Astrocyte of the cerebellum (primary cell): ENCODE measurements at regions not wholly inside any gene's neighbourhood (a gene's known extent, or its start where the extent isn't known, plus 50 kb on each side); places are given as distances from the start of the nearest gene placed in this dataset.

Experiments used
- DNase-seq: peaks from one replicate; pipeline ENCODE4 v3.0.0-alpha.2; 2011; ENCODE audit warnings: low read depth
- H3K4me3 ChIP-seq: 2 replicates; pipeline ENCODE4 v1.5.1; 2011; ENCODE audit warnings: mild to moderate bottlenecking, low read depth, low read length, moderate library complexity
- CTCF ChIP-seq: IDR thresholded peaks from 2 replicates; pipeline ENCODE4 v1.5.1; 2012; ENCODE audit warnings: low read length, low read depth, moderate library complexity, mild to moderate bottlenecking; ENCODE audit errors: missing control alignments
- in situ Hi-C: cut with HindIII; loops from 2 replicates; pipeline ENCODE4 v1.10.0; 2017; ENCODE audit warnings: low sequenced_read_pairs

GRCh38 chr2:7683708-7684107 is 766.5 kb downstream of the RNF144A start:
- H3K4me3 ChIP-seq = no peak overlapping the region
- DNase-seq = no peak
- in situ Hi-C loops = no loop called here
- no peak for TF ChIP-seq CTCF

GRCh38 chr2:7685342-7686015 is 768.3 kb downstream of the RNF144A start:
- TF ChIP-seq CTCF = no peak
- in situ Hi-C loops = no loop called here
- H3K4me3 ChIP-seq = no peak overlapping the region
- DNase-seq = no peak

- TF ChIP-seq CTCF = no peak
- no peak for DNase-seq
- in situ Hi-C loops = no loop called here
- H3K4me3 ChIP-seq = no peak overlapping the region
Measured at GRCh38 chr2:7686016-7686385, 768.8 kb downstream of the RNF144A start.

- in situ Hi-C loops = no loop called here
- H3K4me3 ChIP-seq = no peak overlapping the region
- no peak for TF ChIP-seq CTCF
- DNase-seq = no peak
Measured at GRCh38 chr2:7691961-7692656, 774.9 kb downstream of the RNF144A start.

- no peak overlapping the region for H3K4me3 ChIP-seq
- DNase-seq = no peak
- in situ Hi-C loops = no loop called here
- no peak for TF ChIP-seq CTCF
Measured at GRCh38 chr2:7692657-7693161, 775.5 kb downstream of the RNF144A start.

GRCh38 chr2:7693246-7694075 is 776.2 kb downstream of the RNF144A start:
- DNase-seq = no peak
- H3K4me3 ChIP-seq = no peak overlapping the region
- TF ChIP-seq CTCF = no peak
- in situ Hi-C loops = no loop called here
